Glomerular visceral epithelial cell (primary cell): ENCODE measurements at regions not wholly inside any gene's neighbourhood (a gene's known extent, or its start where the extent isn't known, plus 50 kb on each side); places are given as distances from the start of the nearest gene placed in this dataset.

Experiments used
- DNase-seq: peaks from one replicate; pipeline ENCODE4 v3.0.0-alpha.2; 2016; ENCODE audit errors: extremely low spot score

DNA sequence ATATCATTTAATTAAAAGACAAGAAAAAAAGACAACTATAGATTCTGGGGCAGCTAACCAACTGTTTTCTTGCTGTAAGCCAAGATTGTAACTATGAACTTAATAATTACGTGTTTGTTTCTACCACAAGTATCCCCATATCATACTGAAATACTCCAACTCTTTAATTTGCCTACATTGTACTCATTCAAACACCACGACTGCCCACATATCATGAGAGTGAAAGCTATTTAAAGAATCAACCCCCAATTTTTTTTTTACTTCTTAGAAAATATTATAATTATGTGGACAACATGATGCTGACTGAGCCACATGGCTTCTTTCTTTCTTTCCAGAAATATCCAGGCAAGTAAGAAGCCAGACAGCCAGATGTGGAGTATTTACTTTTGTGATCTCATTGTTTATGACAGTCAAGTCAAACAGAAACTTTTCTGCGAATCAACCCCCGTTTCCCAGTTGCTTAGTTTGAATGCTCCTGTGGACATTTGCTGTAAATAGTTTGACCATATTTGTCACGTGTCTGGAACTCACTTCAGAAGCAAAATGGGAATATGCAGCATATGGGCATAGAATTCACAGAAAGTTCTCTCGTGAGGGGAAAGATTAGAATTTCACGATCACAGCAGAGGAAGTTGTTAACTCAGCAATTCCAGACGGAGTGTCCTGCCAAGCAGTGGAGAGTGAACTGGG is 126.8 kb upstream of the PSMD7 start:
- DNase-seq: no peak

DNA sequence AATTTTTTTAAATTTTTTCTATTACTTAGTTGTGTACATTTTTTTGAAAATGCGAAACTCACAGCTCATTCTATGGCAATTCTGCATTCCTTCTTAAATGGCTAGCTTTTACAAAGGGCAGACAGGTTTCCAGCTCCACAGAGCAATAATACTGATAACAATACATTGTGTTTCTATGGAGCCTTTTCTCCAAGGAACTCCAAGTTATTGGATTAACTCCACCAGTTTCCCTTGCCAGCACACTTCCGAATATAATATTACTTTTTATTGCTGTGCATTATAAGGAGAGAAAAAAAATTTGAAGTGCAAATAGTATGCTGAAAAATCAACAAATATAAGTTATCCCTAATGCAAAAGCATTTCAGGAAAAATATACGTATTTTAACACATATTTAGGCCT is 127.5 kb upstream of the PSMD7 start:
- no peak for DNase-seq

DNA sequence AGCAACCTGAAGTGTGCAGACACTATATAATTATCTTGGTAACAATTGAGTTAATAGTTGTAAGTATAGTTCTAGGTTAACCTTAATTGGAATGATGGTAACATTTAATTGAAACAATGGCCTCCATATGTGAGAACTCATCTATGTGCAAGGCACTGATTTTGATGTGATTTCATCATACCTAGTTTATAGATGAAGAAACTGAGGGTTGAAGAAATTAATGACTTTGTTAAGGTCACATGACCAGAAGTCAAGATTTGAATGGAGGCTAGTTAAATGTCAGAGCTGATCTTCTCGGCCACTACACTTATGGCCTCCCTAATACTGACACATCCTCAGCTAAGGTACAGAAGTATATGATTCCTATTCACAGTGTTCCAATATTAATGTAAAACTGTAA is 128.2 kb upstream of the PSMD7 start:
- DNase-seq: no peak

DNA sequence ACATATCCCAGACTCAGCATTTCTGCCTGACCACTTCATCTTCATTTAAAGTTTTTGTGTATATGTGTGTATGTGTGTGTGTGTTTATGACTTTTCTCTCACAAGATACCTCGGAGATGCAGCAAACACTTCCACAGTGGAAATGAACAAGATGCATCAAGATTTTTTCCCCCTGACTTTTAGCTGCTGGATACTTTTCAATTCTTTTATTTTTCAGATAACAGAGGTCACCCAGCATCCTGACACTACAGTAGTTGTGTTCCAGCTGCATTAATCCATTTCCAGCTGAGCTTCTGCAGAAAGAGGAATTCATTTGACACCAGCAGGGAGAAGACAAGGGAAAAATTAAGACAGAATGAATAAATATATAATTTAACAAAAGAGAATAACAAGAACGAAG is 130.2 kb upstream of the PSMD7 start:
- no peak for DNase-seq

DNA sequence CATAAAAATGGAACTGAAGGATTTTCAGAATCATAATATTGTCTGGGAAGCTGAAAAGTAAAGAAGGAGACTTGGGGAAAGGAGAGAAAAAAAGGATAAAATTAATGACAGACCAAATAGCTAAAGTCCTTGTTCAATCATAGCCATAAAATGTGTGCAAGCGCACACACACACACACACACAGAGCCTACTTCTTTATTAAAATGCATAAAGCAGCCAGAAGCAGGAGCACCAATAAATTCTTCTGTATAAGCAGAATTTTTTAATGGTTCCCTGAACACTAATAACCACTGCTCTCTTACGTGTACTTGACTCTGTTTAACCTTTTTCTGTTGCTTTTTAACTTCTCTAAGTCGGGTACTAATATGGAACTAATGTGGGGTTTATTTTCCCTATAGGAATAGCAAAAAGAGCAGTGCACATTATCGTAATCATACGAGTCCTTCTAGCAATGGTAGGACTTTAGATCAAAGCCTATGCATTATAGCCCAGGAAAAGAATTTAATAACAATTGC is 131.0 kb upstream of the PSMD7 start:
- DNase-seq: no peak

DNA sequence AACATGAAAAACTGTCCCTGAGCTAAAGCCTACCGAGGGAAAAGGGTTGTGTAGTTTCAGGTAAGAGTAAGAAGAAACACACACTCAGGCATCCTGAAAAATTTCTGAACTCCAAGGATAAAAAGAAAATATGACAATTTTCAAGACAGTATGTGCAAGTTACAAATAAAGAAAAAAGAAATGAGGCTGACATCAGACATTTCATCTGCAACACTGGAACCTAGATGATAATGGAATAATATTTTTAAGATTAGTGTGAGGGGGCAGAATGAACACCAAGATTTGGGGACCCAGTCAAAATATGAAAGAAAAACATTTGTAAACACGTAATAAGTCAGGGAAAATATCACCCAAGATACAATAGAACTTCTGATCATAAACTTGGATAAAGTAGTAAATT is 135.9 kb upstream of the PSMD7 start:
- DNase-seq: no peak

DNA sequence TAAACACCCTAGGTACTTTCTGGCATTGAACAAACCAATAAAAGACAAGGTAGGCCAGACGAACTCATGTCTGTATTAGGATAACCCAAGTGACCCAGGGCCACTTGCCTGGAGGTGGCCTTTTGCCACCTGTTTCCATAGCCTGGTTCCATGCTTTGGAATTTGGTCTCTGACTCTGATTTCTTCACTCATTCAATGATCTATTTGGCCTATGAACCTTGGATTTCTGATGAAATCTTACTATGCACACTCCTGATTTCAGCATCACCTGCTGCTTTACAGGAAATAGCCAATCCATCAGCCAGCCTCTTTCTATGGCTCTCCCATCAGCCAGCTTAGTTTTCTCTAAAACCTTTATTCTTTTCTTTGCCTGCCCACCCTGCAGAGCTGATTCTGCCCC is 142.8 kb upstream of the PSMD7 start:
- DNase-seq: no peak

DNA sequence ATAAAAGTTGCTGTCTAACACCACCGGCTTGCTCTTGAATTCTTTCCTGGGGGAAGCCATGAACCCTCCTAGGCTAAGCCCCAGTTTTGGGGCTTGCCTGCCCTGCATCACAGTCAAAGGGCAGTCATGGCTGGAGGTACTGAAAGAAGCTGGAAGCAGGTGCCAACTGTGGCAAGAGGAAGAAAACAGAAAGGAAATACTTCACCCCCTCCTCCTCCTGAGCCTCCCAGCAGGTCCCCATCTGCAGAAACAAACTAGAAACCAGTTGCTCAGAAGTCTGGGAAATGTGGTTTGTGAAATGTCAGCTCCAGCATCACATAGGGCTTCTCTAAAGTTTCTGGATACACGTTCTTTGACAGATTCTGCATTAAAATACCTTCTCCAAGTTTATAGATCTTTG is 150.0 kb upstream of the PSMD7 start:
- no peak for DNase-seq

DNA sequence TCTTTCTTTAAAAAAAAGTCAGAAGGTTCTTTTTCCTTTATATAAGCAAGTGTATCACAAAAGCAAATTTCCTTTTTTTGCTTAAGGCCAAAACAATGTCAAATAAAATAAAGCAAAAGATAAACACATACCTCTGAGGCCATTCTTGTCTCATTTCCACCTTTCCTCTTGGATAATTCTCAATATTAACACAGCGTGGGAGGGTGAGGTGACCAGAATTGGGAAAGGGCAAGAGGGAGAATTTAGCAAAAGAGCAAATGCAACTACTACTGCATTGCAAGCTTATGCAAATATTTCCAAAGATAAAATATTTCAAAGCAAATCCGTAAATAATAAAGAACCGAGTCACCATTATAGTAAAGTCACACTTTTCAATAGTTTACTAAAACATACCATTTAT is 153.4 kb upstream of the PSMD7 start:
- DNase-seq: no peak

DNA sequence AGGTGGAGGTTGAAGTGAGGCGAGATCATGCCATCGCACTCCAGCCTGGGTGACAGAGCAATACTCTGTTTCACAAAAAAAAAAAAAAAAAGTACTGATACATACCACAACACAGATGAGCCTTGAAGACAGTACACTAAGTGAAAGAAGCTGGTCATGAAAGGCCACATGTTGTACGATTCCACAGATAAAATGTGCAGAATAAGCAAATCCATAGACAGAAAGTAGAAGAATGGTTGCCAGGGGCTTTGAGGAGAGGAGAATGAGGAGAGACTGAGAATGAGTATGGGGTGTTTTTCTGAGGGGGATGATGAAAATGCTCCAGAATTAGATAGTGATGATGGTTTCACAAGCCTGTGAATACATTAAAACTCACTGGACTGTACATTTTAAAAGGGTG is 155.6 kb upstream of the PSMD7 start:
- DNase-seq: no peak

DNA sequence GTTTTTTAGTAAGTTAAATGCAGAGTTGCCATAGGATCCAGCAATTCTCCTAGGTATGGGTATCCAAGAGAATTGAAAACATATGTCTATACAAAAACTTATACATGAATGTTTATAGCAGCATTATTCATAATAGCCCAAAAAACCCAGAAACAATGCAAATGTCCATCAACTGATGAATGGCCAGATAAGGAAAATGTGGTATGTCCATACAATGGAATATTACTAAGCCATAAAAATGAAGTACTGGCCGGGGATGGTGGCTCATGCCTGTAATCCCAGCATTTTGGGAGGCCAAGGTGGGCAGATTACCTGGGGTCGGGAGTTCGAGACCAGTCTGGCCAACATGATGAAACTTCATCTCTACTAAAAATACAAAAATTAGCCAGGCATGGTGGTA is 156.1 kb upstream of the PSMD7 start:
- no peak for DNase-seq

DNA sequence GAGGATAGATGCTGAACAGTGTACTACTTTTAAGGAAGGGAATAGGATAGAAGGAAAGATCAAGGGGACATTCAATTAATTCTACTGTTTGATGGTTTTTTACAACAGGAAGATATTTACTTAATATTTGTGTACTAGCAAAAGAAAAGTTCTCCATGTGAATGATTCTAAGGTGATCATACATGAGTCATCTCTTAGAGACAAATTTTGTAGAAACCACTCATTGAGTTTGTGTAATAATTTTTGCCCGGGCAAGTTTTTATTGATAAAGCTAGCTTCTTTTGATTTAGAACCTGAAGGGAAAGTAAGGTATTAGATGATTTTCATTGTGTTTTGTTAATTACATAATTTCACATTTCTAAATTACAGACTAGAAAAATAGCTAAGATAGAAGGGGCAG is 172.8 kb upstream of the PSMD7 start:
- no peak for DNase-seq

DNA sequence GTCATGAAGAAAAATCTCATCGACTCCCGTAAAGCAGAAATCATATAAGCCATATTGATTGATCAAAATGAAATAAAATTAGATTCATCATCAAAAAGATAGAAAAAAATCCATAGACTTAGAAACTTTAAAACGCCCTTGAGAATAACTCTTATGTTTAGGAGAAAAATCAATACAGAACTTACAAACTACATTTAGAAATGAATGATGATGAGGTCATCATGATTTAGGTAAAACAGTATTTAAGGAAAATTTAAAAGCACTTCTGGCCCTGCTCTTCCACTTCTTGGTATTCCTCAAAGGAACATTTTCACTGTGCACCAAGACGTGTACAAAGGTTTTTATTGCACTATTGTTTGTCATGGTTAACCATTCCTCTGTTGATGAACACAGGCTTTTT is 173.4 kb upstream of the PSMD7 start:
- no peak for DNase-seq

DNA sequence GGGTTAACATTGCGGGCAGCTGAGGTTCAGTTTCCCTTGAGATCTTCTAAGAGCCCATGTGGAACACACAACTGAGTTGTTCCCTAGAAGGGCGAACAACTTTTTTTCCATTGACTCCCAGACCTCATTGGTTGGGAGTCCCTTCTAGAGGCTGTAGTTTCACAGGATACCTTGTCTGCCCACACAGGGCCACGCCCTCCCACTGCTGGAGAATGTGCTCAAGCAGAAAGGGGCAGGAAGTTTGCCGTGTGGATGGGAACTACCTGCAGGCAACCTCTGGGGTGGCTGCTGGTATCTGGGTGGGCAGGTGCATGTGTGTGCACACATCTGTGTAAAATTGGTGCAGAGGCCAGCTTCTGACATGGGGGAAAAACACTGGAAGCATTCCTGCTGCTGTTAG is 178.8 kb upstream of the PSMD7 start:
- no peak for DNase-seq

DNA sequence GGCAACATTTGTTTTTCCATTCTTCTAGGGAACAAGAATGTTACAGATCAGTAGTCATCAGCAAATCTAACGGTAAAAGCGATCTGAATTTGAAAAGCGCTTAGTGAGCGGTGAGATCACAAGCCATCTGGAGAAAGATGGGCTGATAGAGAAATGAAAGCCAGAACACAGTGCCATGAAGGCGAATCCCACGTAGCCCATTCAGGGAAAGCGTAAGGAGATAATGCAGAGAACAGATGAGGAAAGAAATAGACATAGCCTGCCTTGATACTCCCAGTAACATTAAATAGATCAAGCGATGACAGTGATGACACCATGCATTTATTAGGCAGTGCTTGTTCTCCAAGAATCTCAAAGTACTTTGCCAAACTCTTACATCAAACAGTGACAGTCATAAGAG is 183.1 kb upstream of the PSMD7 start:
- DNase-seq: no peak

DNA sequence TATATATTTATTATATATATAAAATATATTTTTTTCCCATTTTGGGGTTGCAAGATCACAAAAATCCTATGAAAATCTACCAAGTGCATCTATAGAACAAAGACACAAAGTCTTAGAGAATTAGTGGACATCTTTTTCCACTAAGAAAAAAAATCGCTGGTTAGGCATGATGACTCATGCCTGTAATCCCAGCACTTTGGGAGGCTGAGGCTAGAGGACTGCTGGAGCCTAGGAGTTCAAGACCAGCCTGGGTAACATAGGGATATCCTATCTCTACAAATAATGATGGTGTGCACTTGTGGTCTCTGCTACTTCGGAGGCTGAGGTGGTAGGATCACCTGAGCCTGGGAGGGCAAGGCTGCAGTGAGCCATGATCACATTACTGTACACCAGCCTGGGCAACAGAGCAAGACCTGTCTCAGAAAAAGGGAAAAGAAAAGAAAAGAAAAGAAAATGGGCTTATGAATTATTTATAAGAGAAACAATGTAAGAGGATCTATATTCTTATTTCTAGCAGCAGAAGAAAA is 185.1 kb upstream of the PSMD7 start:
- DNase-seq: no peak

DNA sequence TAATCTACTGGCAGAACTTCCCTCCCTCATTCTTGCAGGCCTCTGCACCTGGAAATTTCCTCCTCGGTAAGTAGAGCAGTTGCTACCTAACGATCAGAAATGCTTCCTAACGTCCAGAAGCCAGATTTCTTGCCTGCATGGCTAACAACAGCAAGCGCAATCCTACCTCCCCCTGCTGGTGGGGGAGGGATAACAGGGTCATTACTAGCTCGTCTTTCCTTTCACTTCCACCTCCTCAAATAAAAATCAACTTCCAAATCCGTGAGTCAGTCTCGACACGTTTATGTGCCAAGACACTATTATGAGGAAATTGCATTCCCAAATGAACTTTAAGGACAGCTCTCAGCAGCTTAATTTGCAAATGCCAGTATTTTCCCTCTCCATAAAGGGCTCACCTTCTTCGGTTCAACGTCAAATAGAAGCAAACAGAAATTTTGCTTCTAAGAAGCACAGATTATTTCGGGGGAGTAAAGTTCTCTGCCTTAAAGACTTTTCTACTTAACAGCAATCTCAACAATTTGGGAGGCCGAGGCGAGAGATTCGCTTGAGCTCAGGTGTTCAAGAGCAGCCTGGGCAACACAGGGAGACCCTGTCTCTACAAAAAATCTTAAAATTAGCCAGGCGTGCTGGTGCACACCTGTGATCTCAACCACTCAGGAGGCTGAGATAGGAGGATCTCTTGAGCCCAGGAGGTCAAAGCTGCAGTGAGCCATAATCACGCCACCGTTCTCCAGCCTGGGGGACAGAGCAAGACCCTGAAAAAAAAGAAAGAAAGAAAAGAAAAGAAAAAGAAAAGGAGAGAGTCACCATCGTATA is 188.6 kb upstream of the PSMD7 start:
- DNase-seq: no peak

DNA sequence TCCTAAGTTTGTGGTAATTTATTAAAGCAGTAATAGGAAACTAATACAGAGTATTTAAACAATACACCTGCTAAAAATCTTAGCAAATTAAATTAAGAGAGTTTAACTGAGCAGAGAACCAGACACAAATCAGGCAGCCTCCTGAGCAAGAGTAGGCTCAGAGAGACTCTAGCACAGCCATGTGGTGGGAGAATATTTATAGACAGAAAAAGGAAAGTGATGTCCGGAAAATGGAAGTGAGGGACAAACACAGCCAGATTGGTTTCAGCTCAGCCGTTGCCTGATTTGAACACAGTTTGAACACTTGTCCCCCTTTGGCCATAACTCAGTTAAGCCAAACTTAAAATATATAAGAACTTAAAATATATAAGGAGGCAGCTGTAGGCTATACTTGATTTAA is 192.6 kb upstream of the PSMD7 start:
- no peak for DNase-seq

DNA sequence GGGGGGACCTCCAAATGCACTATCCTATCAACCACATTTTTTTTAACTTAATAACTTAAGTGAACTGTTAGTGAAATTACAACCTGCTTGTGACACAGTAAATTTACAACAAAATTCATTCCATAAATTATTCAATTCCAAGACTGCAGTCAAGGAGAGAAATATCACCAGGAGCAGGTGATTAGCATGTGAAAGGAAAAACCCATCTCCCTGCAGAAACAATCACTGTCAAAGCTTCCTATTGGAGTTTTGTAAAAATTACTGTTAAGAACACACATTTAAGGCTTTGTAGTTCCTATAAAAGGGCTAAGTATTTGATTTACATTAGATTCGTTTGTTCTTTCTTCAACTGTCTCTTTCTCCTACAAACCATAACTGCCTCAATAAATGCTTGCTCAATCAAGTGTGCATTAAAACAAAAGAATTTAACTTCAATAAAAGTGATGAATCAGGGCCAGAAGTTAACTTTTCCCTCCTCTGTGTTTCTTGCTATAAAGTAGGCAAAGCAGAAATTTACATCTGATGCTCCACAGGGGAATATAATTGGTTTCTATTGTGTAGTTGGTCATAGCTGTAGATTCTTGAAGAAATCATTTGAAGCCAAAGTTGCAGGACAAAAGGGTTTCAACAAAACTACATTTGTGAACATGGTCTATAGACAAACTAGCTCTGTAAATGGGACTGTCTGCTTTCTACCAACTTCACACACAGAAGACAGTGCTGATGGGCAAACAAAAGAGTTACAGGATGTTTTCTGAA is 195.1 kb upstream of the PSMD7 start:
- no peak for DNase-seq

DNA sequence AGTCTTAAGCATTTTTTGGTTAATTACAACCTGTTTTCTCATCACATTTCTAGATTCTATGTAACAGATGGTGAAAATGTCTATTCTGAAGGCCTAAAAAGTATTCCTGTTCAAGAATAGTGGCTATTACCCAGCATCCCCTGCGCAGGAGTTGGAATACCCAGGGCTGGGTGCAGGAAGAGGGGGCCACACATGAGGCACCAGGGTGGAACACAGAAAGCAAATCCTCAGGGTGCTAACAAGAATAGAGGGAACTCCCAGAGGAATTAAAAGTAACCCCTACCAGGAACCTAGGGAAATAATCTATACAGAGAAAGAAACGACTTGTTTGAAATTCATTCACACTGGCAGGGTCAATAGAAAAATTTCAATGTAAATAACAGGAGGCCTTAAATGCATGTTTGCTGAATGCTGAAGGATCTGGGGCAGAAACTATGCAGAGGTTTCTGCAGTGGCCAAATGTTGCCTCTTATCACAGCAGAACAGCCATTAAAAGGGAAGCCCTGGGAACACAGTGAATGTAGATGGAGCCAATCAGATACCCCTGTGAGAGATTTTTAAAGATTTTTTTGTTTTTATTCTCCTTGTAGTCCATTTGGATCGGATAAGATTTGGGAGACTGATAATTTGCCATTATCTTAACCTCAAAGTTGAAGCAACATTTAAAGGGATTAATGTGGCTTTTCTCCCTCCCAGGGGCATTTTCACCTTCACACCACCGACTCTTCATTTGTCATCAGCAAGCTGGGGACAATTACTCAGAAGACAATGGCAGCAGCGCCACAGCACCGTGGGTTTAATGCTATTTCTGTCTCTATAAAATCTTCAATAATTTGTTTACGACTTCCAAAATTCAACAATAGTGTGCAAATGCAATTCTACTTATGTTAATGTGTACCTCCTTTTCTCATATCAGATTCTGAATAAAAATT is 196.0 kb upstream of the PSMD7 start:
- no peak for DNase-seq

DNA sequence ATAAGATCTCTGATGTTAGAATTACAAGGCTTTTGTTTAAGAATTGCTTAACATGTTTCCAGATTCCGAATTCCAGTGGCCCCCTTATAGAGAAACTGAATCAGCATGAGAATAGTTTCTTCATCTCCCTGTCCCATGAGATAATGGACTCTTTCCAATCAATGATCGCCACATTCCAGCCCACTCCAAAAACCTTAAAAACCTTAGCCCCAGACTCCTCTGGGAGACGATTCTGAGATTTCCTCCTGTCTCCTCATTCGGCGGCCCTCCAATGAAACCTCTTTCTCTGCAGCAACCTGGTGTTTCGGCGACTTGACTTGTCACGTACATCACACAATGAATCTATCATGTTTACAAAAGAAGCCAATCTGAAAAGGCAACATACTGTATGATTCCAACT is 197.1 kb upstream of the PSMD7 start:
- DNase-seq: no peak
